ENCODE measurements at regions not wholly inside any gene's neighbourhood (a gene's known extent, or its start where the extent isn't known, plus 50 kb on each side); places are given as distances from the start of the nearest gene placed in this dataset.

GRCh38 chr3:70818145-70818544 lies 505.7 kb upstream of the MDFIC2 start:
- TF ChIP-seq CTCF (conservative IDR thresholded peaks at IDR 0.05; ENCODE audit: low read depth, low read length) (no peak), EZH2 (IDR thresholded peaks at IDR 0.05; ENCODE audit: low read length, unreplicated experiment) (no peak), EZH2phosphoT487 (IDR thresholded peaks at IDR 0.05; ENCODE audit: borderline replicate concordance, low read length) (no peak)

Data from PC-3 (cell line).